ENCODE measurements at regions not wholly inside any gene's neighbourhood (a gene's known extent, or its start where the extent isn't known, plus 50 kb on each side); places are given as distances from the start of the nearest gene placed in this dataset.
"Not testable (repeated sequence)": the region's sequence is repeated elsewhere in the genome, so short reads cannot be mapped to it uniquely, and the experiment has no call there.

GRCh38 chr10:27328946-27329345 is 88.3 kb upstream of the ACBD5 start:
- intact Hi-C loops (cut with micrococcal nuclease; ENCODE audit: unreplicated experiment), result no loop called here
- Mint-ChIP-seq H3K36me3 (ENCODE audit: insufficient read depth, unreplicated experiment) (no peaks in the 10 kb centered on the region), H3K27ac (ENCODE audit: unreplicated experiment) (no peak overlapping the region), H3K4me3 (ENCODE audit: low read depth, unreplicated experiment) (no peak overlapping the region), H3K4me1 (ENCODE audit: low read depth, unreplicated experiment) (no peaks in the 10 kb centered on the region), H3K27me3 (ENCODE audit: unreplicated experiment) (no peaks in the 10 kb centered on the region), H3K9me3 (ENCODE audit: low read depth, unreplicated experiment) (no peaks in the 10 kb centered on the region)
- no peak for TF ChIP-seq CTCF (IDR thresholded peaks at IDR 0.05; ENCODE audit: unreplicated experiment)
- CTCF ChIA-PET, result no interaction called here
- DNase-seq, result no peak
- no TSS peak for BruUV-seq (replicated peaks)

GRCh38 chr10:27326748-27327147 is 86.2 kb upstream of the ACBD5 start:
- CTCF ChIA-PET; H3K9me3 Mint-ChIP-seq (ENCODE audit: low read depth, unreplicated experiment); BruUV-seq (replicated peaks): not testable (repeated sequence)

DNA sequence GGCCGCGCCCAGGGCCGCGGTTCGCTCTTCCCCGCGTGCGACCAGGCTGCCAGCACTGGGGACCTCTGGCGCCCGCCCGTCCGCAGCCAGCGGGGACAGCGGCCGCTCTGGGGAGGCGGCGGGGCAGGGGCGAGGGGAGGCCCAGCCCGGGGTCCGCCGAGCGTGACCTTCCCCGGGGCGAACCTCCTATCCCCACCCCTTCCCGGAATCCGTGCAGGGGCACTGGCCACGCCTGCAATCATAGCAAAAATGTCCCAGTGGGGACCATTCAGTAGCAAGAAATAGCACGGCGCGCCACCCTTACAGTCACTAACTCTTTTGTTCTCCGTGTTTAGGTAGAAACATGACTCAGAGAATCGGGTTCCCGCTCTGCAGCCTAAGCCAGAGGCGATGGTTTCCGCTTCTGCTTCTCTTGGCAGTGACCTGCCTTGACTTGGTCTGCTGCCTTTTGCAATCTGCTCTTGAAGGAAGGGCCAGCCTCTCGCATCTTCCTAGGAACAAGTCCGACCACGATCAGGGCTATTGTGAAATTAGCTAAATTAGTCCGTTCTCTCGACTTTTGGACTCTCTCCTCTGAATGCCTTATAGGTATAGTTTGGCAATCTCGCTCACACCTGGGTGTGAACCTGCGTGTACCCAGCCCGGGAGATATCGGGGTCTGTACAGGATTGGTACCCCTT is 79.3 kb upstream of the ACBD5 start:
- DNase-seq, result peak; percentile 81
- Mint-ChIP-seq H3K27me3 (ENCODE audit: unreplicated experiment) (no peaks in the 10 kb centered on the region), H3K36me3 (ENCODE audit: insufficient read depth, unreplicated experiment) (no peaks in the 10 kb centered on the region), H3K9me3 (ENCODE audit: low read depth, unreplicated experiment) (no peaks in the 10 kb centered on the region), H3K4me1 (ENCODE audit: low read depth, unreplicated experiment) (peaks cover 8% of the 10 kb centered on the region), H3K27ac (ENCODE audit: unreplicated experiment) (peak overlapping the region; percentile 48), H3K4me3 (ENCODE audit: low read depth, unreplicated experiment) (peak overlapping the region; percentile 70)
- intact Hi-C loops (cut with micrococcal nuclease; ENCODE audit: unreplicated experiment), result no loop called here
- CTCF ChIA-PET, result no interaction called here
- TF ChIP-seq CTCF (IDR thresholded peaks at IDR 0.05; ENCODE audit: unreplicated experiment), result no peak
- no TSS peak for BruUV-seq (replicated peaks)

More at GRCh38 chr10:27326748-27327147, 86.2 kb upstream of the ACBD5 start:
- H3K27me3 Mint-ChIP-seq (ENCODE audit: unreplicated experiment); H3K36me3 Mint-ChIP-seq (ENCODE audit: insufficient read depth, unreplicated experiment); H3K27ac Mint-ChIP-seq (ENCODE audit: unreplicated experiment); DNase-seq; H3K4me3 Mint-ChIP-seq (ENCODE audit: low read depth, unreplicated experiment); intact Hi-C loops (cut with micrococcal nuclease; ENCODE audit: unreplicated experiment); H3K4me1 Mint-ChIP-seq (ENCODE audit: low read depth, unreplicated experiment): not testable (repeated sequence)

DNA sequence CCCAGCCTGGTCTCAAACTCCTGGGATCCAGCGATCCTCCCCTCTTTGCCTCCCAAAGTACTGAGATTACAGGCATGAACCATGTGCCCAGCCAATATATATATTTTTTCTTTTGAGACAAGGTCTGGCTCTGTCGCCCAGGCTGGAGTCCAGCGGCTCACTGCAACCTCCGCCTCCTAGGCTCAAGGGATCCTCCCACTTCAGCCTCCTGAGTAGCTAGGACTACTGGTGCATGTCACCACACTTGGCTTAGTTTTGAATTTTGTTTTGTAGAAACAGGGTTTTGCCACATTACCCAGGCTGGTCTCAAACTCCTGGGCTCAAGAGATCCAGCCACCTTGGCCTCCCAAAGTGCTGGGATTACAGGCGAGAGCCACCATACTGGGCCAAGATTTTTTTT is 78.5 kb upstream of the ACBD5 start:
- H3K27me3 Mint-ChIP-seq (ENCODE audit: unreplicated experiment); H3K9me3 Mint-ChIP-seq (ENCODE audit: low read depth, unreplicated experiment); DNase-seq; CTCF ChIA-PET; H3K36me3 Mint-ChIP-seq (ENCODE audit: insufficient read depth, unreplicated experiment); intact Hi-C loops (cut with micrococcal nuclease; ENCODE audit: unreplicated experiment); BruUV-seq (replicated peaks): not testable (repeated sequence)
- Mint-ChIP-seq H3K4me1 (ENCODE audit: low read depth, unreplicated experiment) (peaks cover 16% of the 10 kb centered on the region), H3K27ac (ENCODE audit: unreplicated experiment) (peak overlapping the region; percentile 48), H3K4me3 (ENCODE audit: low read depth, unreplicated experiment) (peak overlapping the region; percentile 70)

DNA sequence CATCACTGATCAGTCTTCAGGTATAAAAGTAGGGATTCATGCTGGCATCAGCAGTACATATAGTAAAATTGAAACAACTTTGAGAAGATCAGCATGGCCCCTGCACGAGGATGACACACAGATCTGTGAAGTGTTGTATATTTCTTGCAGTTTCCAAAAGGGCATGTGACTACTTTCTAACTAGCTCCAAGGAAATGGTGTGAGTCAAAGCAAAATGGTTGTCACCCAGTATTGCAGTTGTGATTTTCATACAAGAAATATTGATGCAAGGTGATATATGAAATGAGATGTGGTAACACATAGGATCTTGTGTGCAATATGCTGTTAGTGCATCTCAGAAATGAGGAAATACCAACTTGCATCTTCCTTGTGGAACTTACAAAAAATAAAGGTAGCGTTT is 74.5 kb upstream of the ACBD5 start:
- DNase-seq; H3K27me3 Mint-ChIP-seq (ENCODE audit: unreplicated experiment); BruUV-seq (replicated peaks); CTCF ChIA-PET; H3K36me3 Mint-ChIP-seq (ENCODE audit: insufficient read depth, unreplicated experiment); H3K9me3 Mint-ChIP-seq (ENCODE audit: low read depth, unreplicated experiment); H3K4me3 Mint-ChIP-seq (ENCODE audit: low read depth, unreplicated experiment); intact Hi-C loops (cut with micrococcal nuclease; ENCODE audit: unreplicated experiment); H3K27ac Mint-ChIP-seq (ENCODE audit: unreplicated experiment): not testable (repeated sequence)
- H3K4me1 Mint-ChIP-seq (ENCODE audit: low read depth, unreplicated experiment), result peaks cover 13% of the 10 kb centered on the region

GRCh38 chr10:27313586-27313985 is 73.0 kb upstream of the ACBD5 start:
- CTCF ChIA-PET; H3K36me3 Mint-ChIP-seq (ENCODE audit: insufficient read depth, unreplicated experiment); H3K4me3 Mint-ChIP-seq (ENCODE audit: low read depth, unreplicated experiment); intact Hi-C loops (cut with micrococcal nuclease; ENCODE audit: unreplicated experiment); BruUV-seq (replicated peaks); H3K27ac Mint-ChIP-seq (ENCODE audit: unreplicated experiment); DNase-seq; H3K9me3 Mint-ChIP-seq (ENCODE audit: low read depth, unreplicated experiment); H3K27me3 Mint-ChIP-seq (ENCODE audit: unreplicated experiment): not testable (repeated sequence)
- H3K4me1 Mint-ChIP-seq (ENCODE audit: low read depth, unreplicated experiment), result peaks cover 11% of the 10 kb centered on the region
